ENCODE measurements at regions not wholly inside any gene's neighbourhood (a gene's known extent, or its start where the extent isn't known, plus 50 kb on each side); places are given as distances from the start of the nearest gene placed in this dataset.

DNA sequence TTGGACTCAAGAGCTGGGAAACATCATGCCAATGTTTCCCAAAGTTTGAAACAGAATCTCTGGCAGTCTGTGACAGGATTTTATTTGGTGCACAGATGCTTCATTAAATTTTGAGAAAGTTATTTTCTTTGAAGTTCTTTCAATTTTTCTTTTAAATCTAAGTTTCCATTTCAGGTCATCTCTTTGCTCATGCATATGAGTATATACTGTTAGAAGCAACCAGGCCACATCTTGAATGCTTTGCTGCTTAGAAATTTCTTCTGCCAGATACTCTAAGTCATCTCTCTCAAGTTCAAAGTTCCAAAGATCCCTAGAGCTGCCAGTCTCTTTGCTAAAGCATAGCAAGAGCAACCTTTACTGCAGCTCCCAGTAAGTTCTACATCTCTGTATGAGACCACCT lies 59.1 kb upstream of the CCDC28A start:
- DNase-seq (ENCODE audit: low spot score), result no peak

DNA sequence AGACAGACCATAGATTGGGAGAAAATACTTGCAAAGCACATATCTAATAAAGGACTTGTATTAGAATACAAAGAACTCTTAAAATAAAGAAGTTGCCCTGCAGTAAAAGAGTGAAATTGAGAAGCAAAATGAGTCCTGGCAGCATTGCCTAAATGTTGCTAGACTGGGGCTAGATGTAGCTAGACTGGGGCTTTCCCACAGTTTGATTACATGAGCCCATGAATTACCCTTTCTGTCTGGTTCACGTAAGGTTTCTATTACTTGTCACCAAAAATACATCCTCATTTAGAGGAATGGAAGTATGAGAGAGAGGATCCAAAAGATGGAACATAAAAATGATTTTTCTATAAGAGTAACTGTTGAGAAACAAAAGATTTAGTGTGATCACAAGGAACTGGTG lies 57.6 kb upstream of the CCDC28A start:
- DNase-seq (ENCODE audit: low spot score), result no peak

DNA sequence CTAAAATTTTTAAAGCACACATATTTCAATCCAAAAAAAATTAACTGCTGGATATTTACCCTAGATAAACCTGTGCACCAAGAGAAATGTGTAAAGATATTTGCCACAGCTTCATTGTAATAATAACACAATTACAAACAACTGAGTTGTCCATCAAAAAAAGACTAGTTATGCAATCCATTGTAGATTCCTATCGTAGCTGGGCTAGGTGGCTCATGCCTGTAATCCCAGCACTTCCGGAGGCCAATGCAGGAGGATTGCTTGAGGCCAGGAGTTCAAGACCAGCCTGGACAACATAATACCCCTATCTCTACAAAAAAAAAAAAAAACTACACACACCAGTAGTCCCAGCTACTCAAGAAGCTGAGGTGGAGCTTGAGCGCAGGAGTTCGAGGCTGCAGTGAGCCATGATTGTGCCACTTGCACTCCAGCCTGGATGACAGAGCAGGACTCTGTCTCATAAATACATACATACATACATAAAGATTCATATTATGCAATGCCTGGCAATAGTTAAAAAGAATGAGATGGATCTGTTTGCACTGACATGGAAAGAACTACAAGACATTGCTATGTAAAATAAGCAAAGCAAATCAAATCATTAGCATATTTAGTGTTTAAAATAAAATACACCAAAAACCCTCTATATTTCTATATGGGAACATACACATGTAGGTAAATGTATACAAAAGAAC lies 56.5 kb upstream of the CCDC28A start:
- no peak for DNase-seq (ENCODE audit: low spot score)

DNA sequence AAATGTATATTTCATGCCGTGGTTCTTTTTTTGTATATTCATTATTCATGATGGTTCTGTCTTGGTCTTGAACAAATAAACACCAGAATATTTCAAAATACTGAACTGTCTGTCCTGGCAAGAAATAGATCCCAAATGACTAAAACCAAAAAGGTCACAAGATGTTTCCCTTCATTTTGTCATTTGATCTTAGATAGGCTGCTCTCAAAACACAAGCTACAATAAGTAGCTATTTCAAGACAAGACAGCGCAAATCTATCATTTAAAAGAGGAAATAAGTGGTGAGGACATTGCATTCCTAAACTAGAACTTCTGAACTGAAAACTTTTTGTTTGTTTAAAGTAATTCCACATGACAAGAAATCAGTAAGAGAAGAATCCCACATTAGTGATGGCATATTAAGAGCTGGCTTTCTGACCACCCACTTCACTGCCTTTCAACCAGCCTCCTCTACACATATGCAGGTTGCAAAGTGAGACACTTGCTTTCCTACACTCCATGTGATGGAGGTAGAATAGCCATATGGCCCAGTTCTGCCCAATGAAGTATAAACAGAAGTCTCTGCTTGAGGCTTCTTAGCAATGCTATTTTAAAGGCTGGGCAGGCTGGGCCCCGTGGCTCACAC lies 54.4 kb upstream of the CCDC28A start:
- DNase-seq (ENCODE audit: low spot score), result no peak

DNA sequence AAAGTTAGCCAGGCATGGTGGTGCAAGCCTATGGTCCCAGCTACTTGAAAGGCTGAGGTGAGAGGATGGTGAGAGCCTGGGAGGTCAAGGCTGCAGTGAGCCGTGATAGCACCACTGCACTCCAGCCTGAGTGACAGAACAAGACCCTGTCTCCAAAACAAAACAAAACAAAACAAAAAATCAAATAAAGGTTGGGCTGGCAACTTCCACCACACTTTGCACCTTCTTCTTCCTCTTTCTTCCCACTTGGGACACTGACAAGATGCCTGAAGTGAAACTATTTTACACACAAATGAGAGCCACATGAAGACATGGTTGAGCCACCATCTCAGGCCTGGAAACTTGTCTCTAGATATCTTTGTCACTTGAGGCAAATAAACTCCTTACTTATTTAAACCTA lies 53.8 kb upstream of the CCDC28A start:
- no peak for DNase-seq (ENCODE audit: low spot score)

DNA sequence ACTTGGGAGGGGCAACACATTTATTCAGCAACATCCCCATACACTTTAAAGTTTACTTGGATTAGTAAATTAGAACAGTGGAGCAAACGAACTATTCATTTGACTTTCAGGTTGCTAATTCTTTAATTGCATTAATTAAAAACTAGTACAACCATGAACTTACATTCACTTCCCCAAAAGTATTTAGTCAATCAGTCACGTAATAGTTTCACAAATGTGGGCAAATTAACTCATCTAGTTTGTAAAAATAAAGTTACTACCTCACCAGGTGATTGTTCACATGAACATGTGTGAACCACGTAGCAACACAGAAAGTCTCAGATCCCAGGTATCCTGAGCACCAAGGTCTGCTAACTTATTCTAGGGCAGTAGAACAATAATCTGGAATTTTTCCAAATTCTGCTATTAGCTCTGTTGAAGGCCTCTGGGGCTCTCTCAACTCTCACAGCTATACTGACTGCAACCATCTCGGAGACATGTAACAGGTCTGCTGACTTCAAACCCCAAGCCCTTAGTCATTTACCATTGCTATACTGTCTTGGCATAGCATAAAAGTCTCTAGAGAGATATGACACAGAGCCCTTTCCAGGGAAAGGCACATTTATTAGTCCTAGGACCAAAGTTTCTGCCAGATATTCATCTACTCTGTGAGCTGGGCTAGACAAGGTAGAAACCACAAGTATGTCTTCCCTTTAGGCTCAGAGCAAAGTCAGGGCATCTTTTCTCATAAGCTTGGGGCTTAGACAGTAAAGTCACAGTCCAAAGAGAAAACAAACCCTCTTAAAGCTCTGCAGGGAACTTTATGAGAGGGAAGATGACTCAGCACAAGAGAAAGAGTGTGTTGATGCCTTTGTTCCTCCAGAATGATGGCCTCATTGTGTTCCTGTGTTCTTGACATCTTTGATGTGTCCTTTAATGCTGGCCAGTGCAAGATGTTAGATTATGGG lies 50.9 kb upstream of the CCDC28A start:
- no peak for DNase-seq (ENCODE audit: low spot score)
